ENCODE measurements at regions not wholly inside any gene's neighbourhood (a gene's known extent, or its start where the extent isn't known, plus 50 kb on each side); places are given as distances from the start of the nearest gene placed in this dataset.
"Not testable (repeated sequence)": the region's sequence is repeated elsewhere in the genome, so short reads cannot be mapped to it uniquely, and the experiment has no call there.

- no peak overlapping the region for H3K27ac Mint-ChIP-seq
- no peaks in the 10 kb centered on the region for H3K36me3 Mint-ChIP-seq (ENCODE audit: low read depth)
- intact Hi-C loops (cut with micrococcal nuclease) = no loop called here
- H3K27me3 Mint-ChIP-seq = peaks cover 3% of the 10 kb centered on the region
- no peak overlapping the region for H3K4me3 Mint-ChIP-seq
- H3K9me3 Mint-ChIP-seq = peaks cover 59% of the 10 kb centered on the region
- H3K4me1 Mint-ChIP-seq (ENCODE audit: low read depth) = peaks cover 10% of the 10 kb centered on the region
Measured at GRCh38 chr4:14399848-14400247, 602.4 kb upstream of the CPEB2 start.

- Mint-ChIP-seq H3K36me3 (ENCODE audit: low read depth) (no peaks in the 10 kb centered on the region), H3K4me1 (ENCODE audit: low read depth) (peaks cover 10% of the 10 kb centered on the region), H3K27ac (no peak overlapping the region), H3K4me3 (no peak overlapping the region), H3K27me3 (peaks cover 3% of the 10 kb centered on the region), H3K9me3 (peaks cover 59% of the 10 kb centered on the region)
- intact Hi-C loops (cut with micrococcal nuclease) = no loop called here
Measured at GRCh38 chr4:14400307-14400706, 602.0 kb upstream of the CPEB2 start.

- Mint-ChIP-seq H3K9me3 (peaks cover 57% of the 10 kb centered on the region), H3K4me1 (ENCODE audit: low read depth) (peaks cover 10% of the 10 kb centered on the region), H3K36me3 (ENCODE audit: low read depth) (no peaks in the 10 kb centered on the region), H3K4me3 (no peak overlapping the region), H3K27ac (no peak overlapping the region), H3K27me3 (peaks cover 3% of the 10 kb centered on the region)
- intact Hi-C loops (cut with micrococcal nuclease) = no loop called here
Measured at GRCh38 chr4:14403132-14403531, 599.1 kb upstream of the CPEB2 start.

GRCh38 chr4:14404730-14405129, 597.6 kb upstream of the CPEB2 start:
- Mint-ChIP-seq H3K4me3 (no peak overlapping the region), H3K36me3 (ENCODE audit: low read depth) (no peaks in the 10 kb centered on the region), H3K9me3 (peaks cover 45% of the 10 kb centered on the region), H3K4me1 (ENCODE audit: low read depth) (peaks cover 9% of the 10 kb centered on the region), H3K27ac (no peak overlapping the region), H3K27me3 (peaks cover 1% of the 10 kb centered on the region)
- intact Hi-C loops (cut with micrococcal nuclease) = no loop called here

- Mint-ChIP-seq H3K27me3 (peaks cover 2% of the 10 kb centered on the region), H3K9me3 (no peaks in the 10 kb centered on the region), H3K36me3 (ENCODE audit: low read depth) (no peaks in the 10 kb centered on the region), H3K27ac (no peak overlapping the region), H3K4me3 (no peak overlapping the region), H3K4me1 (ENCODE audit: low read depth) (no peaks in the 10 kb centered on the region)
- intact Hi-C loops (cut with micrococcal nuclease) = no loop called here
Measured at GRCh38 chr4:14410516-14410915, 591.8 kb upstream of the CPEB2 start.

- Mint-ChIP-seq H3K4me1 (ENCODE audit: low read depth) (no peaks in the 10 kb centered on the region), H3K36me3 (ENCODE audit: low read depth) (no peaks in the 10 kb centered on the region), H3K4me3 (no peak overlapping the region), H3K27ac (no peak overlapping the region), H3K27me3 (peaks cover 3% of the 10 kb centered on the region), H3K9me3 (no peaks in the 10 kb centered on the region)
- intact Hi-C loops (cut with micrococcal nuclease) = no loop called here
Measured at GRCh38 chr4:14415146-14415545, 587.1 kb upstream of the CPEB2 start.

GRCh38 chr4:14419516-14419915, 582.8 kb upstream of the CPEB2 start:
- H3K36me3 Mint-ChIP-seq (ENCODE audit: low read depth) = no peaks in the 10 kb centered on the region
- H3K4me1 Mint-ChIP-seq (ENCODE audit: low read depth) = no peaks in the 10 kb centered on the region
- no peak overlapping the region for H3K4me3 Mint-ChIP-seq
- H3K9me3 Mint-ChIP-seq = peaks cover 7% of the 10 kb centered on the region
- peaks cover 1% of the 10 kb centered on the region for H3K27me3 Mint-ChIP-seq
- no peak overlapping the region for H3K27ac Mint-ChIP-seq
- intact Hi-C loops (cut with micrococcal nuclease) = no loop called here

- H3K36me3 Mint-ChIP-seq (ENCODE audit: low read depth); H3K27me3 Mint-ChIP-seq; H3K27ac Mint-ChIP-seq; H3K4me1 Mint-ChIP-seq (ENCODE audit: low read depth); intact Hi-C loops (cut with micrococcal nuclease); H3K4me3 Mint-ChIP-seq: not testable (repeated sequence)
- H3K9me3 Mint-ChIP-seq = peaks cover 37% of the 10 kb centered on the region
Measured at GRCh38 chr4:14426297-14426696, 576.0 kb upstream of the CPEB2 start.

- H3K9me3 Mint-ChIP-seq = peaks cover 37% of the 10 kb centered on the region
- H3K4me3 Mint-ChIP-seq = no peak overlapping the region
- no peaks in the 10 kb centered on the region for H3K4me1 Mint-ChIP-seq (ENCODE audit: low read depth)
- no peaks in the 10 kb centered on the region for H3K36me3 Mint-ChIP-seq (ENCODE audit: low read depth)
- no peak overlapping the region for H3K27ac Mint-ChIP-seq
- no peaks in the 10 kb centered on the region for H3K27me3 Mint-ChIP-seq
- intact Hi-C loops (cut with micrococcal nuclease) = no loop called here
Measured at GRCh38 chr4:14428125-14428524, 574.2 kb upstream of the CPEB2 start.

- H3K4me3 Mint-ChIP-seq = no peak overlapping the region
- H3K36me3 Mint-ChIP-seq (ENCODE audit: low read depth) = no peaks in the 10 kb centered on the region
- intact Hi-C loops (cut with micrococcal nuclease) = no loop called here
- peaks cover 13% of the 10 kb centered on the region for H3K9me3 Mint-ChIP-seq
- H3K4me1 Mint-ChIP-seq (ENCODE audit: low read depth) = no peaks in the 10 kb centered on the region
- H3K27ac Mint-ChIP-seq = no peak overlapping the region
- no peaks in the 10 kb centered on the region for H3K27me3 Mint-ChIP-seq
Measured at GRCh38 chr4:14431155-14432134, 570.8 kb upstream of the CPEB2 start.

- Mint-ChIP-seq H3K27ac (no peak overlapping the region), H3K4me1 (ENCODE audit: low read depth) (no peaks in the 10 kb centered on the region), H3K36me3 (ENCODE audit: low read depth) (no peaks in the 10 kb centered on the region), H3K27me3 (no peaks in the 10 kb centered on the region), H3K4me3 (no peak overlapping the region), H3K9me3 (no peaks in the 10 kb centered on the region)
- intact Hi-C loops (cut with micrococcal nuclease) = no loop called here
Measured at GRCh38 chr4:14434483-14434882, 567.8 kb upstream of the CPEB2 start.

GRCh38 chr4:14434916-14435315, 567.4 kb upstream of the CPEB2 start:
- intact Hi-C loops (cut with micrococcal nuclease) = no loop called here
- Mint-ChIP-seq H3K4me1 (ENCODE audit: low read depth) (no peaks in the 10 kb centered on the region), H3K36me3 (ENCODE audit: low read depth) (no peaks in the 10 kb centered on the region), H3K27me3 (no peaks in the 10 kb centered on the region), H3K9me3 (no peaks in the 10 kb centered on the region), H3K4me3 (no peak overlapping the region), H3K27ac (no peak overlapping the region)

- Mint-ChIP-seq H3K27ac (no peak overlapping the region), H3K36me3 (ENCODE audit: low read depth) (no peaks in the 10 kb centered on the region), H3K9me3 (peaks cover 30% of the 10 kb centered on the region), H3K4me1 (ENCODE audit: low read depth) (no peaks in the 10 kb centered on the region), H3K27me3 (peaks cover 1% of the 10 kb centered on the region), H3K4me3 (no peak overlapping the region)
- intact Hi-C loops (cut with micrococcal nuclease) = no loop called here
Measured at GRCh38 chr4:14441561-14441960, 560.7 kb upstream of the CPEB2 start.

- Mint-ChIP-seq H3K36me3 (ENCODE audit: low read depth) (no peaks in the 10 kb centered on the region), H3K27ac (no peak overlapping the region), H3K4me3 (no peak overlapping the region), H3K27me3 (peaks cover 1% of the 10 kb centered on the region), H3K4me1 (ENCODE audit: low read depth) (no peaks in the 10 kb centered on the region), H3K9me3 (peaks cover 30% of the 10 kb centered on the region)
- intact Hi-C loops (cut with micrococcal nuclease) = no loop called here
Measured at GRCh38 chr4:14445882-14446281, 556.4 kb upstream of the CPEB2 start.

GRCh38 chr4:14446311-14446710, 556.0 kb upstream of the CPEB2 start:
- no peak overlapping the region for H3K4me3 Mint-ChIP-seq
- no peaks in the 10 kb centered on the region for H3K36me3 Mint-ChIP-seq (ENCODE audit: low read depth)
- peaks cover 1% of the 10 kb centered on the region for H3K27me3 Mint-ChIP-seq
- intact Hi-C loops (cut with micrococcal nuclease) = no loop called here
- H3K4me1 Mint-ChIP-seq (ENCODE audit: low read depth) = no peaks in the 10 kb centered on the region
- peaks cover 30% of the 10 kb centered on the region for H3K9me3 Mint-ChIP-seq
- H3K27ac Mint-ChIP-seq = no peak overlapping the region

All from dendritic cell treated with granulocyte-macrophage colony-stimulating factor and Interleukin-4, amounts not matched to agents 40 ng/mL and 50 ng/mL, for 4 days (primary cell).